Naive thymus-derived CD8-positive, alpha-beta T cell (primary cell): ENCODE measurements at regions not wholly inside any gene's neighbourhood (a gene's known extent, or its start where the extent isn't known, plus 50 kb on each side); places are given as distances from the start of the nearest gene placed in this dataset.
A peak's percentile ranks its signal among the peaks of the same experiment; 100 is the strongest.

Experiments
- ATAC-seq, 2 donors: fragments of 150-1000 bp; cut with Tn5 transposase in 1 of 2; sonication (Bioruptor Pico), chemical (Tn5 transposase) in 1 of 2; 1 replicate in 1 of 2; 2 replicates in 1 of 2; pipeline ENCODE4 v1.10.0; 2021; ENCODE audit warnings: mild to moderate bottlenecking in 2 of 2, moderate library complexity in 2 of 2
- POLR2A ChIA-PET: fragments of 350-600 bp; sonication (Branson Sonifier 250); formaldehyde crosslinking; loops from one replicate; lab custom pipeline; 2021; ENCODE audit warnings: antibody characterized with exemption; lab: Charles Lee
- DNase-seq, 10 donors: peaks; one replicate each; pipeline versions ENCODE4 v3.0.0 to v3.0.0-alpha.2; 2020 to 2022
- H3K27ac Mint-ChIP-seq, 10 donors: one replicate each; pipeline ENCODE4 v1.8.0; 2020 to 2022; ENCODE audit warnings: mild to moderate bottlenecking in 10 of 10, mixed read lengths in 10 of 10, moderate library complexity in 4 of 10, inconsistent platforms in 1 of 10
- H3K27me3 Mint-ChIP-seq, 5 donors: one replicate each; pipeline ENCODE4 v1.8.0; 2021 to 2022; ENCODE audit warnings: mixed read lengths in 5 of 5
- H3K36me3 Mint-ChIP-seq, 3 donors: one replicate each; pipeline ENCODE4 v1.8.0; 2020 to 2022; ENCODE audit warnings: mixed read lengths in 3 of 3, mild to moderate bottlenecking in 2 of 3, inconsistent platforms in 1 of 3
- H3K4me1 Mint-ChIP-seq, 4 donors: one replicate each; pipeline ENCODE4 v1.8.0; 2021 to 2022; ENCODE audit warnings: mixed read lengths in 4 of 4
- H3K4me3 Mint-ChIP-seq, 10 donors: one replicate each; pipeline ENCODE4 v1.8.0; 2020 to 2022; ENCODE audit warnings: mild to moderate bottlenecking in 10 of 10, mixed read lengths in 10 of 10, moderate library complexity in 6 of 10, inconsistent platforms in 1 of 10
- H3K9me3 Mint-ChIP-seq, 9 donors: one replicate each; pipeline ENCODE4 v1.8.0; 2020 to 2022; ENCODE audit warnings: mixed read lengths in 9 of 9, mild to moderate bottlenecking in 3 of 9, inconsistent platforms in 1 of 9, moderate library complexity in 1 of 9

- peaks cover 20 to 86% (median 68%) of the 10 kb centered on the region in 3 donors for H3K36me3 Mint-ChIP-seq
- peaks cover 5 to 8% (median 6%) of the 10 kb centered on the region in 4 donors for H3K4me1 Mint-ChIP-seq
- H3K27me3 Mint-ChIP-seq: no peaks in the 10 kb centered on the region
- H3K9me3 Mint-ChIP-seq: no peaks in the 10 kb centered on the region
- POLR2A ChIA-PET: no interaction called here
- DNase-seq (no peak), ATAC-seq (no peak)
- H3K4me3 Mint-ChIP-seq: no peak overlapping the region
- H3K27ac Mint-ChIP-seq: no peak overlapping the region
Measured at GRCh38 chr6:25111782-25112181, 167.4 kb upstream of the CARMIL1 start.

- H3K4me1 Mint-ChIP-seq: peaks cover 5 to 8% (median 7%) of the 10 kb centered on the region in 4 donors
- no peak for DNase-seq
- no peaks in the 10 kb centered on the region for H3K9me3 Mint-ChIP-seq
- H3K36me3 Mint-ChIP-seq: peaks cover 15 to 81% (median 62%) of the 10 kb centered on the region in 3 donors
- no peak overlapping the region for H3K27ac Mint-ChIP-seq
- H3K27me3 Mint-ChIP-seq: no peaks in the 10 kb centered on the region
- no peak for ATAC-seq
- POLR2A ChIA-PET: interaction anchor here (0.5 kb wide), 1 partner anchor 28 kb away, joined by 3 read pairs; no protein-coding TSS in a partner anchor
- no peak overlapping the region for H3K4me3 Mint-ChIP-seq
Measured at GRCh38 chr6:25112322-25112773, 166.8 kb upstream of the CARMIL1 start.

DNA sequence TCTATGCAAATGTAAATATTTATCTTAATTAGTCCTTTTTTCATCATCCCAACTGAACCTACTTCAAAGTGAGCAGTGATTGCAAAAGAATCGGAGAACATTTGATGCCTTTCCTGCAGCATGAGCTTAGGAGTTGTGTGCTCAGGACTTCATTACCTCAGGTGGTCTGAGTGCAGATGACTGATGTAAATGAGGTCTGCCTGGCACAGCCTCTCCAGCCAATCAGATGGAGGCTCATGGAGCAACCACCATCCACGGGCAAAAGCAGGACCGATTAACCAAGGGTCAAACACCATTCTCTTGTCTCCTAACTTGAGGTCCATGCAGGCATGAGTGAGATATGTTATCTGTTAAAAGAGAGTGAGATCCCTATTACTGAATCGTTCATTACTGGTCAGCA is 165.7 kb upstream of the CARMIL1 start:
- H3K4me3 Mint-ChIP-seq: no peak overlapping the region
- ATAC-seq (no peak), DNase-seq (no peak)
- peaks cover 12 to 75% (median 55%) of the 10 kb centered on the region in 3 donors for H3K36me3 Mint-ChIP-seq
- POLR2A ChIA-PET: no interaction called here
- H3K4me1 Mint-ChIP-seq: peaks cover 9 to 19% (median 11%) of the 10 kb centered on the region in 4 donors
- H3K9me3 Mint-ChIP-seq: no peaks in the 10 kb centered on the region
- no peaks in the 10 kb centered on the region for H3K27me3 Mint-ChIP-seq
- no peak overlapping the region for H3K27ac Mint-ChIP-seq

- Mint-ChIP-seq H3K9me3 (peaks cover 0 to 3% (median 0%) of the 10 kb centered on the region in 9 donors), H3K36me3 (peaks cover 15 to 47% (median 44%) of the 10 kb centered on the region in 3 donors), H3K4me3 (no peak overlapping the region), H3K4me1 (peaks cover 15 to 43% (median 21%) of the 10 kb centered on the region in 4 donors), H3K27ac (peak overlapping the region in 2 of 10 donors; percentile 18 to 20), H3K27me3 (no peaks in the 10 kb centered on the region)
- DNase-seq: no peak
- no peak for ATAC-seq
- POLR2A ChIA-PET: no interaction called here
Measured at GRCh38 chr6:25118038-25118437, 161.1 kb upstream of the CARMIL1 start.

- peak overlapping the region in 1 of 10 donors; percentile 51 for H3K27ac Mint-ChIP-seq
- peaks cover 13 to 50% (median 25%) of the 10 kb centered on the region in 4 donors for H3K4me1 Mint-ChIP-seq
- DNase-seq (no peak), ATAC-seq (no peak)
- peaks cover 0 to 3% (median 0%) of the 10 kb centered on the region in 9 donors for H3K9me3 Mint-ChIP-seq
- POLR2A ChIA-PET: no interaction called here
- H3K27me3 Mint-ChIP-seq: no peaks in the 10 kb centered on the region
- H3K4me3 Mint-ChIP-seq: no peak overlapping the region
- peaks cover 13 to 46% (median 44%) of the 10 kb centered on the region in 3 donors for H3K36me3 Mint-ChIP-seq
Measured at GRCh38 chr6:25121186-25121585, 158.0 kb upstream of the CARMIL1 start.

DNA sequence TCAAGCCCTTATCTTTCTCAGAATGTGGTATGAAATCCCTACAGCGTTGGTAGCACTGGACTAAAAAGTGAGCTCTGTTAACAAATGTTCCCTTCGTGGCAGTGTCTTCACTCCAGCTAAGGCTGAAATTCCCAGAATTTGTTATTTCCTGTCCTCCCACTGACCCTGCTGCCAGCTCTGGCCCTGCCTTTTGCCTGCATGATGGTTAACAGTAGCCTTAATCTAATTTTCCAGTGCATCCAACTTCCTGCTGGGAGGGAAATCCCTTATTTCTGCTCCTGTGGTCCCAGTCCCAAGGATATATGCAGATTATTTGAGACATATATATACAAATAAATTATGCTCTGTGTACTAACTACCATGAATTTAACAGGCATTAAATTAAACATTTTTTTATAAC is 157.2 kb upstream of the CARMIL1 start:
- H3K4me1 Mint-ChIP-seq: peaks cover 13 to 50% (median 25%) of the 10 kb centered on the region in 4 donors
- H3K9me3 Mint-ChIP-seq: peaks cover 0 to 3% (median 0%) of the 10 kb centered on the region in 9 donors
- POLR2A ChIA-PET: interaction anchor here (0.5 kb wide), 1 partner anchor 46 kb away, joined by 3 read pairs; no protein-coding TSS in a partner anchor
- no peak overlapping the region for H3K4me3 Mint-ChIP-seq
- H3K36me3 Mint-ChIP-seq: peaks cover 13 to 46% (median 46%) of the 10 kb centered on the region in 3 donors
- H3K27ac Mint-ChIP-seq: peak overlapping the region in 1 of 10 donors; percentile 51
- ATAC-seq: no peak
- no peaks in the 10 kb centered on the region for H3K27me3 Mint-ChIP-seq
- no peak for DNase-seq

- peaks cover 12 to 50% (median 29%) of the 10 kb centered on the region in 4 donors for H3K4me1 Mint-ChIP-seq
- H3K9me3 Mint-ChIP-seq: peaks cover 0 to 3% (median 0%) of the 10 kb centered on the region in 9 donors
- H3K27ac Mint-ChIP-seq: peak overlapping the region in 2 of 10 donors; percentile 5 to 66
- ATAC-seq: no peak
- peaks cover 16 to 50% (median 48%) of the 10 kb centered on the region in 3 donors for H3K36me3 Mint-ChIP-seq
- no peaks in the 10 kb centered on the region for H3K27me3 Mint-ChIP-seq
- H3K4me3 Mint-ChIP-seq: no peak overlapping the region
- POLR2A ChIA-PET: interaction anchor here (0.5 kb wide), 1 partner anchor 47 kb away, joined by 3 read pairs; no protein-coding TSS in a partner anchor
- no peak for DNase-seq
Measured at GRCh38 chr6:25122622-25123237, 156.4 kb upstream of the CARMIL1 start.

GRCh38 chr6:25124216-25124715 is 154.9 kb upstream of the CARMIL1 start:
- POLR2A ChIA-PET: no interaction called here

DNA sequence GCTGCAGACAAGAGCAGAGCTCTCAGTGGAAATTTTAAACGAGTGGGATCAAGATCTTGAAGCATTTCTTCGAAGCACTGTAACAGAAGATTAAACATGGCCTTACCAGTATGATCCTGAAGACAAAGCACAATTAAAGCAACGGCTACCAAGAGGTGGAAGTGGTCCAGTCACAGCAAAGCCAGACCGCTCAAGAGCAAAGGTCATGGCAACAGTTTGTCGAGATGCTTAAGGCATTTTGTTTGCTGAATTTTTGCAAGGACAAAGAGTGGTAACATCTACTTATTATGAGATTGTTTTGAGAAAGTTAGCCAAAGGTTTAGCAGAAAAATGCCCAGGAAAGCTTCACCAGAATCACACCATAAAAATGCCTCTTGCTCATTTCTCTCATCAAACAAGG is 153.4 kb upstream of the CARMIL1 start:
- Mint-ChIP-seq H3K36me3 (peaks cover 18 to 65% (median 63%) of the 10 kb centered on the region in 3 donors), H3K9me3 (peaks cover 0 to 3% (median 0%) of the 10 kb centered on the region in 9 donors), H3K4me3 (no peak overlapping the region), H3K27ac (peak overlapping the region in 1 of 10 donors; percentile 34), H3K4me1 (peaks cover 12 to 40% (median 28%) of the 10 kb centered on the region in 4 donors), H3K27me3 (no peaks in the 10 kb centered on the region)
- no peak for DNase-seq
- POLR2A ChIA-PET: no interaction called here
- no peak for ATAC-seq

More at GRCh38 chr6:25124216-25124715, 154.9 kb upstream of the CARMIL1 start:
- peaks cover 18 to 60% (median 57%) of the 10 kb centered on the region in 3 donors for H3K36me3 Mint-ChIP-seq
- H3K4me3 Mint-ChIP-seq: no peak overlapping the region
- ATAC-seq: no peak
- no peak overlapping the region for H3K27ac Mint-ChIP-seq
- peaks cover 0 to 3% (median 0%) of the 10 kb centered on the region in 9 donors for H3K9me3 Mint-ChIP-seq
- H3K27me3 Mint-ChIP-seq: no peaks in the 10 kb centered on the region
- H3K4me1 Mint-ChIP-seq: peaks cover 12 to 37% (median 27%) of the 10 kb centered on the region in 4 donors
- no peak for DNase-seq

DNA sequence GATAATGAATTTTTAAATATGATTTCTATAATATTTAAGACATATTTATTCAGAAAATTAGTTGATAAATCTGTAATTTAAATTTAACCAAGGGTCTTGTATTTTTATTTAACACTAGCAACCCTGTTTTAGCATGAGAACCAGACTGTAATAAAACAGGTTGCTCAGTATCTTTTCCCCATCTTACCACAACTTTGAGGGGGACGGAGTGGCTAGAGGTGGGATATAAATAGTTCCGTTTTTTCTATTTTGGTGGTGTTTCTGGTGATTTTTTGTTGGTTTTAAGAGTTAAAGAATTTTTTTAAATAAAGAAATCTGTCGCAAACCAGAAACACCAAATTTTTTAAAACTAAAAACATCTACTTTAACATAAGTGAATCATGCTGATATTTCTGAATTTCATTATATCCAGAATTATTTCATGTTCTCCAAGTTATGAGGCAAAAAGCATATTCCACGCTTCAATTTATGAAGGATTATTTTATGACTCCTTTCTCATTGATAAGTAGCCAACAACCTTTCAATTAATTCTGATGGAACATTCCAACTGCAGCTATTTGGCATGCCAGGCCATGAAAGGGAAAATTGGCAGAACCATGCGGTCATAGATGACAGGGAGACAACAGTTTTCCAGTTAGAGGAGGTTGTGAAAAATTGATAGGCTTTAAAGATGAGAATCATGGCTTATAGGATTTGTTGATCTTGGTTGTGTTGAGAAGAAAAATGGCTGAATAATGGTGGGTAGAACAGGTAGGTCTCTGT is 151.9 kb upstream of the CARMIL1 start:
- no peaks in the 10 kb centered on the region for H3K27me3 Mint-ChIP-seq
- peaks cover 0 to under 1% (median 0%) of the 10 kb centered on the region in 9 donors for H3K9me3 Mint-ChIP-seq
- peak overlapping the region in 2 of 10 donors; percentile 4 to 9 for H3K27ac Mint-ChIP-seq
- DNase-seq: no peak
- H3K4me1 Mint-ChIP-seq: peaks cover 11 to 46% (median 28%) of the 10 kb centered on the region in 4 donors
- POLR2A ChIA-PET: interaction anchor here (0.6 to 1.0 kb wide), 2 partner anchors 12 to 72 kb away, joined by 3 to 4 read pairs; no protein-coding TSS in a partner anchor
- H3K36me3 Mint-ChIP-seq: peaks cover 10 to 67% (median 54%) of the 10 kb centered on the region in 3 donors
- no peak for ATAC-seq
- no peak overlapping the region for H3K4me3 Mint-ChIP-seq

DNA sequence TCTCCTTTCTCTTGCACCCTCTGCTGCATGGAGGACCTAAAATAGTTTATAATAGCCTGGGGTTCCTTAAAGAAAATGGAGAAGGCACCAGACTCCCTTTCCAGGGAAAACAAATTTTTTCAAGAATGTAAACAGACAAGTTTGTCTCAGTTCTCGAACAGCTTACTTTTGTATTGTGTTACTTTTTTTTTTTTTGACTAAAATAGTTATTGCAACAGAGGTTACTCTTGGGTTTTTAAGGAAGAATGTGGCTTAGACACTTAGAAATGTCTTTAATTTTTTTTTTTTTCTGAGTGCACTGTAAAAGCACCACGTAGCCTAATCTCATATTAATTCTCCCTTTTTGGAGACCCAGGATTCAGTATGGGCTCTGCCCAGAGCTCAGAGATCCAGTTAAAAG is 148.7 kb upstream of the CARMIL1 start:
- Mint-ChIP-seq H3K4me3 (no peak overlapping the region), H3K27ac (peak overlapping the region in 1 of 10 donors; percentile 19)

GRCh38 chr6:25132934-25133333 is 146.2 kb upstream of the CARMIL1 start:
- H3K4me3 Mint-ChIP-seq: peak overlapping the region in 6 of 10 donors; percentile 34 to 57 (median 47)

More for the DNA sequence above, 148.7 kb upstream of the CARMIL1 start:
- peaks cover 0 to 14% (median 9%) of the 10 kb centered on the region in 9 donors for H3K9me3 Mint-ChIP-seq
- POLR2A ChIA-PET: interaction anchor here (0.7 to 1.0 kb wide), 2 partner anchors 8 to 712 kb away, joined by 3 to 6 read pairs; no protein-coding TSS in a partner anchor
- ATAC-seq (no peak), DNase-seq (no peak)
- no peaks in the 10 kb centered on the region for H3K27me3 Mint-ChIP-seq
- peaks cover 12 to 57% (median 33%) of the 10 kb centered on the region in 4 donors for H3K4me1 Mint-ChIP-seq
- peaks cover 18 to 64% (median 59%) of the 10 kb centered on the region in 3 donors for H3K36me3 Mint-ChIP-seq

More at GRCh38 chr6:25132934-25133333, 146.2 kb upstream of the CARMIL1 start:
- Mint-ChIP-seq H3K4me1 (peaks cover 22 to 68% (median 47%) of the 10 kb centered on the region in 4 donors), H3K36me3 (peaks cover 11 to 55% (median 51%) of the 10 kb centered on the region in 3 donors), H3K27ac (peak overlapping the region in 3 of 10 donors; percentile 15 to 60 (median 40)), H3K27me3 (no peaks in the 10 kb centered on the region), H3K9me3 (peaks cover 0 to 14% (median 9%) of the 10 kb centered on the region in 9 donors)
- POLR2A ChIA-PET: no interaction called here
- DNase-seq (no peak), ATAC-seq (no peak)
